ENCODE measurements at regions not wholly inside any gene's neighbourhood (a gene's known extent, or its start where the extent isn't known, plus 50 kb on each side); places are given as distances from the start of the nearest gene placed in this dataset.

DNA sequence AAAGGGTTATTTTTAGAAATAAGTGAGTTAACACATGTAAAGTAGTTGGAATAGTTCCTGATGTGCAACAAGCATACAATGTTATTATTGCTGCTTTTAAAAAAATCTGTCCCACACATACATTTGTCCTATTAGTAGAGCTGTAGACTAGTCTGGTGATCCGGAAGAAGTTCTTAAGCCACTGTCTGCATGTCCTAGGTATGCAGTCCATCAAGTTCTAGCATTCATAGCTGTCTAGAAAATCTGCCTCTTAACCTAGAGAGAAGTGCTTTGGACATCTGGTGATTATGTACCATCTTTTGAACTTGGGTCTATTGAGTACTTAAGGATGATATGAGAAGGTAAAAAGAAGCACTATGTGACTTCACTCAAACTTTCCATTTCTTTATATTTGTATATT lies 439.9 kb upstream of the NAALADL2 start:
- WGBS, result 88% methylated on average over 1 of the region's 1 CpG
- TF ChIP-seq JUND (IDR thresholded peaks at IDR 0.05) (no peak), SP1 (IDR thresholded peaks at IDR 0.05) (no peak), EGR1 (IDR thresholded peaks at IDR 0.05; ENCODE audit: low read depth in 2 of 2) (no peak), FOXA2 (IDR thresholded peaks at IDR 0.05) (no peak), RXRA (IDR thresholded peaks at IDR 0.05) (no peak), FOXA1 (IDR thresholded peaks at IDR 0.05) (no peak), NR2F2 (IDR thresholded peaks at IDR 0.05) (no peak), HNF4G (IDR thresholded peaks at IDR 0.05) (no peak), TAF1 (conservative IDR thresholded peaks at IDR 0.05) (no peak), CTCF (IDR thresholded peaks at IDR 0.05; ENCODE audit: low read depth, low read length, missing input control) (no peak), YY1 (IDR thresholded peaks at IDR 0.05) (no peak), HNF4A (conservative IDR thresholded peaks at IDR 0.05) (no peak)
- TF ChIP-seq, protein P1, sequence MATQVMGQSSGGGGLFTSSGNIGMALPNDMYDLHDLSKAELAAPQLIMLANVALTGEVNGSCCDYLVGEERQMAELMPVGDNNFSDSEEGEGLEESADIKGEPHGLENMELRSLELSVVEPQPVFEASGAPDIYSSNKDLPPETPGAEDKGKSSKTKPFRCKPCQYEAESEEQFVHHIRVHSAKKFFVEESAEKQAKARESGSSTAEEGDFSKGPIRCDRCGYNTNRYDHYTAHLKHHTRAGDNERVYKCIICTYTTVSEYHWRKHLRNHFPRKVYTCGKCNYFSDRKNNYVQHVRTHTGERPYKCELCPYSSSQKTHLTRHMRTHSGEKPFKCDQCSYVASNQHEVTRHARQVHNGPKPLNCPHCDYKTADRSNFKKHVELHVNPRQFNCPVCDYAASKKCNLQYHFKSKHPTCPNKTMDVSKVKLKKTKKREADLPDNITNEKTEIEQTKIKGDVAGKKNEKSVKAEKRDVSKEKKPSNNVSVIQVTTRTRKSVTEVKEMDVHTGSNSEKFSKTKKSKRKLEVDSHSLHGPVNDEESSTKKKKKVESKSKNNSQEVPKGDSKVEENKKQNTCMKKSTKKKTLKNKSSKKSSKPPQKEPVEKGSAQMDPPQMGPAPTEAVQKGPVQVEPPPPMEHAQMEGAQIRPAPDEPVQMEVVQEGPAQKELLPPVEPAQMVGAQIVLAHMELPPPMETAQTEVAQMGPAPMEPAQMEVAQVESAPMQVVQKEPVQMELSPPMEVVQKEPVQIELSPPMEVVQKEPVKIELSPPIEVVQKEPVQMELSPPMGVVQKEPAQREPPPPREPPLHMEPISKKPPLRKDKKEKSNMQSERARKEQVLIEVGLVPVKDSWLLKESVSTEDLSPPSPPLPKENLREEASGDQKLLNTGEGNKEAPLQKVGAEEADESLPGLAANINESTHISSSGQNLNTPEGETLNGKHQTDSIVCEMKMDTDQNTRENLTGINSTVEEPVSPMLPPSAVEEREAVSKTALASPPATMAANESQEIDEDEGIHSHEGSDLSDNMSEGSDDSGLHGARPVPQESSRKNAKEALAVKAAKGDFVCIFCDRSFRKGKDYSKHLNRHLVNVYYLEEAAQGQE (IDR thresholded peaks at IDR 0.05), result no peak
- TF ChIP-seq, protein P2, sequence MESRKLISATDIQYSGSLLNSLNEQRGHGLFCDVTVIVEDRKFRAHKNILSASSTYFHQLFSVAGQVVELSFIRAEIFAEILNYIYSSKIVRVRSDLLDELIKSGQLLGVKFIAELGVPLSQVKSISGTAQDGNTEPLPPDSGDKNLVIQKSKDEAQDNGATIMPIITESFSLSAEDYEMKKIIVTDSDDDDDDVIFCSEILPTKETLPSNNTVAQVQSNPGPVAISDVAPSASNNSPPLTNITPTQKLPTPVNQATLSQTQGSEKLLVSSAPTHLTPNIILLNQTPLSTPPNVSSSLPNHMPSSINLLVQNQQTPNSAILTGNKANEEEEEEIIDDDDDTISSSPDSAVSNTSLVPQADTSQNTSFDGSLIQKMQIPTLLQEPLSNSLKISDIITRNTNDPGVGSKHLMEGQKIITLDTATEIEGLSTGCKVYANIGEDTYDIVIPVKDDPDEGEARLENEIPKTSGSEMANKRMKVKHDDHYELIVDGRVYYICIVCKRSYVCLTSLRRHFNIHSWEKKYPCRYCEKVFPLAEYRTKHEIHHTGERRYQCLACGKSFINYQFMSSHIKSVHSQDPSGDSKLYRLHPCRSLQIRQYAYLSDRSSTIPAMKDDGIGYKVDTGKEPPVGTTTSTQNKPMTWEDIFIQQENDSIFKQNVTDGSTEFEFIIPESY (IDR thresholded peaks at IDR 0.05), result no peak
- TF ChIP-seq, protein P3, sequence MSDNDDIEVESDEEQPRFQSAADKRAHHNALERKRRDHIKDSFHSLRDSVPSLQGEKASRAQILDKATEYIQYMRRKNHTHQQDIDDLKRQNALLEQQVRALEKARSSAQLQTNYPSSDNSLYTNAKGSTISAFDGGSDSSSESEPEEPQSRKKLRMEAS (IDR thresholded peaks at IDR 0.05), result no peak

GRCh38 chr3:174423936-174424335 lies 435.2 kb upstream of the NAALADL2 start:
- no peaks in the 10 kb centered on the region for H3K27me3 ChIP-seq (ENCODE audit: control insufficient read depth in 4 of 4, insufficient read depth in 4 of 4, low read length in 3 of 4)
- no peaks in the 10 kb centered on the region for H3K9me3 ChIP-seq (ENCODE audit: control insufficient read depth in 4 of 4, low read length in 3 of 4)
- no peak overlapping the region for H3K27ac ChIP-seq (ENCODE audit: low read depth in 1 of 2, low read length in 2 of 2)
- H3K9ac ChIP-seq (ENCODE audit: low read depth in 1 of 2, low read length in 2 of 2), result no peak overlapping the region
- H3K4me3 ChIP-seq (ENCODE audit: low read depth in 1 of 3, low read length in 3 of 3), result no peak overlapping the region
- 86% methylated on average over 2 of the region's 2 CpGs for WGBS
- DNase-seq (ENCODE audit: low spot score), result no peak
- TF ChIP-seq, protein P3 (IDR thresholded peaks at IDR 0.05), result no peak
- TF ChIP-seq FOXA2 (IDR thresholded peaks at IDR 0.05), result no peak
- TF ChIP-seq, protein P2 (IDR thresholded peaks at IDR 0.05), result no peak
- no peak for TF ChIP-seq GABPA (IDR thresholded peaks at IDR 0.05 in 1 of 2, conservative IDR thresholded peaks at IDR 0.05 in 1 of 2)
- TF ChIP-seq SP1 (IDR thresholded peaks at IDR 0.05), result no peak
- TF ChIP-seq HNF4G (IDR thresholded peaks at IDR 0.05), result no peak
- TF ChIP-seq RXRA (IDR thresholded peaks at IDR 0.05), result no peak
- no peak for TF ChIP-seq YY1 (IDR thresholded peaks at IDR 0.05)
- no peak for TF ChIP-seq NR2F2 (IDR thresholded peaks at IDR 0.05)
- TF ChIP-seq RAD21 (IDR thresholded peaks at IDR 0.05), result no peak
- H3K4me1 ChIP-seq (ENCODE audit: control insufficient read depth in 4 of 4, insufficient read depth in 4 of 4, low read length in 3 of 4), result no peaks in the 10 kb centered on the region
- H3K36me3 ChIP-seq (ENCODE audit: control insufficient read depth in 4 of 4, insufficient read depth in 3 of 4, low read depth in 1 of 4, low read length in 3 of 4), result no peaks in the 10 kb centered on the region

More for the DNA sequence above, 439.9 kb upstream of the NAALADL2 start:
- H3K27ac ChIP-seq (ENCODE audit: low read depth in 1 of 2, low read length in 2 of 2), result no peak overlapping the region
- no peaks in the 10 kb centered on the region for H3K4me1 ChIP-seq (ENCODE audit: control insufficient read depth in 4 of 4, insufficient read depth in 4 of 4, low read length in 3 of 4)
- H3K36me3 ChIP-seq (ENCODE audit: control insufficient read depth in 4 of 4, insufficient read depth in 3 of 4, low read depth in 1 of 4, low read length in 3 of 4), result no peaks in the 10 kb centered on the region
- DNase-seq (ENCODE audit: low spot score), result no peak
- H3K9me3 ChIP-seq (ENCODE audit: control insufficient read depth in 4 of 4, low read length in 3 of 4), result no peaks in the 10 kb centered on the region
- H3K4me3 ChIP-seq (ENCODE audit: low read depth in 1 of 3, low read length in 3 of 3), result no peak overlapping the region
- no peaks in the 10 kb centered on the region for H3K27me3 ChIP-seq (ENCODE audit: control insufficient read depth in 4 of 4, insufficient read depth in 4 of 4, low read length in 3 of 4)
- no peak overlapping the region for H3K9ac ChIP-seq (ENCODE audit: low read depth in 1 of 2, low read length in 2 of 2)
